ENCODE measurements at regions not wholly inside any gene's neighbourhood (a gene's known extent, or its start where the extent isn't known, plus 50 kb on each side); places are given as distances from the start of the nearest gene placed in this dataset.

DNA sequence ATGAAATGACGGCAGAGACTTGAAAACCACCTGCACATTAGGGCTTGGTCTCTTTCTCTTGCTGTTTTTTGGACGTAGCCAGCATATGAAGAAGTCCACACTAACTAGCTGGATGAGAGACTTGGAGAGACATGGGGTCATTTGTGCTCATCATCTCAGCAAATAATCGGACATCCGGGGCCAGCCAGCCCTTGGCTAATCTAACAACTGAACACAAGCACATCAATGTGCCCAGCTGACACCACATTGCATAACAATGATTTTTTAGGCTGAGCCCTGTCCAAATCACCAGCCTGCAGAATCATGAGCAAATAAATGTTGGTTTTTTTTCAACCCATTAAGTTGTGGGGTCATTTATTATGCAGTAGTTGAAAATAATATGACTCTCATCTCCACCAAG, 460.3 kb upstream of the LARGE1 start:
- no peaks in the 10 kb centered on the region for H4K20me1 ChIP-seq (ENCODE audit: control insufficient read depth, extremely low read depth, insufficient read depth, low read length)
- H3K4me3 ChIP-seq (ENCODE audit: control insufficient read depth in 2 of 3, extremely low read depth in 1 of 3, insufficient read depth in 2 of 3, low read depth in 1 of 3, low read length in 3 of 3) = no peak overlapping the region
- no peak overlapping the region for H3K9ac ChIP-seq (ENCODE audit: control insufficient read depth, extremely low read depth, insufficient read depth, low read length)
- H2AFZ ChIP-seq (ENCODE audit: control insufficient read depth, low read length) = no peak overlapping the region
- no peaks in the 10 kb centered on the region for H3K79me2 ChIP-seq (ENCODE audit: control insufficient read depth, insufficient read depth, low read length)
- H3K27me3 ChIP-seq (ENCODE audit: control insufficient read depth, extremely low read depth, insufficient read depth, low read length) = no peaks in the 10 kb centered on the region
- dilution Hi-C loops (cut with MboI; ENCODE audit: extremely low pct_ligation_motif_present, low sequenced_read_pairs) = no loop called here
- H3K36me3 ChIP-seq (ENCODE audit: control insufficient read depth in 2 of 2, extremely low read depth in 1 of 2, insufficient read depth in 2 of 2, low read length in 2 of 2) = no peaks in the 10 kb centered on the region
- TF ChIP-seq, protein P1, sequence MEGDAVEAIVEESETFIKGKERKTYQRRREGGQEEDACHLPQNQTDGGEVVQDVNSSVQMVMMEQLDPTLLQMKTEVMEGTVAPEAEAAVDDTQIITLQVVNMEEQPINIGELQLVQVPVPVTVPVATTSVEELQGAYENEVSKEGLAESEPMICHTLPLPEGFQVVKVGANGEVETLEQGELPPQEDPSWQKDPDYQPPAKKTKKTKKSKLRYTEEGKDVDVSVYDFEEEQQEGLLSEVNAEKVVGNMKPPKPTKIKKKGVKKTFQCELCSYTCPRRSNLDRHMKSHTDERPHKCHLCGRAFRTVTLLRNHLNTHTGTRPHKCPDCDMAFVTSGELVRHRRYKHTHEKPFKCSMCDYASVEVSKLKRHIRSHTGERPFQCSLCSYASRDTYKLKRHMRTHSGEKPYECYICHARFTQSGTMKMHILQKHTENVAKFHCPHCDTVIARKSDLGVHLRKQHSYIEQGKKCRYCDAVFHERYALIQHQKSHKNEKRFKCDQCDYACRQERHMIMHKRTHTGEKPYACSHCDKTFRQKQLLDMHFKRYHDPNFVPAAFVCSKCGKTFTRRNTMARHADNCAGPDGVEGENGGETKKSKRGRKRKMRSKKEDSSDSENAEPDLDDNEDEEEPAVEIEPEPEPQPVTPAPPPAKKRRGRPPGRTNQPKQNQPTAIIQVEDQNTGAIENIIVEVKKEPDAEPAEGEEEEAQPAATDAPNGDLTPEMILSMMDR (optimal IDR thresholded peaks at IDR 0.05 in 1 of 3, IDR thresholded peaks at IDR 0.05 in 1 of 3, conservative IDR thresholded peaks at IDR 0.05 in 1 of 3; ENCODE audit: extremely low read depth in 1 of 3, insufficient read depth in 2 of 3, low read length in 3 of 3) = no peak
- no peak for TF ChIP-seq EZH2 (IDR thresholded peaks at IDR 0.05; ENCODE audit: low read length)
- H3K9me3 ChIP-seq (ENCODE audit: control insufficient read depth, low read depth, low read length) = no peaks in the 10 kb centered on the region
- no peaks in the 10 kb centered on the region for H3K9me1 ChIP-seq (ENCODE audit: control insufficient read depth, extremely low read depth, insufficient read depth, low read length)
- DNase-seq (ENCODE audit: low read depth, low spot score) = no peak
- no peak overlapping the region for H3K4me2 ChIP-seq (ENCODE audit: control insufficient read depth, extremely low read depth, insufficient read depth, low read depth, low read length)
- no peak for FAIRE-seq
- no peaks in the 10 kb centered on the region for H3K4me1 ChIP-seq (ENCODE audit: control insufficient read depth, extremely low read depth, insufficient read depth, low read length)
- H3K27ac ChIP-seq (ENCODE audit: control insufficient read depth, insufficient read depth, low read length) = no peak overlapping the region

DNA sequence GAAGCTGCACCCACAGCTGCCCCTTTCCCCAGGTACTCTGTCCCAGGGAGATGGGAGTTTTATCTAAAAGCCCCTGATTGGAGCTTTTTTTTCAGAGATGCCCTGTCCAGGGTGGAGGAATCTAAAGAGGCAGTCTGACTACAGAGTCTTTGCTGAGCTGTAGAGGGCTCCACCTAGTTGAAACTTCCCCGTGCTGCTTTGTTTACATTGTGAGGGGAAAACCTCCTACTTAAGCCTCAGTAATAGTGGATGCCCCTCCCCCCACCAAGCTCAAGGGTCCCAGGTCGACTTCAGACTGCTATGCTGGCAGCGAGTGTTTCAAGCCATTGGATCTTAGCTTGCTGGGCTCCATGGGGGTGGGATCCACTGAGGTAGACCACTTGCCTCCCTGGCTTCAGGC, 470.1 kb upstream of the LARGE1 start:
- Histone ChIP-seq H2AFZ (ENCODE audit: control insufficient read depth, low read length) (no peak overlapping the region), H3K36me3 (ENCODE audit: control insufficient read depth in 2 of 2, extremely low read depth in 1 of 2, insufficient read depth in 2 of 2, low read length in 2 of 2) (no peaks in the 10 kb centered on the region), H4K20me1 (ENCODE audit: control insufficient read depth, extremely low read depth, insufficient read depth, low read length) (no peaks in the 10 kb centered on the region), H3K9ac (ENCODE audit: control insufficient read depth, extremely low read depth, insufficient read depth, low read length) (no peak overlapping the region), H3K9me3 (ENCODE audit: control insufficient read depth, low read depth, low read length) (no peaks in the 10 kb centered on the region), H3K27ac (ENCODE audit: control insufficient read depth, insufficient read depth, low read length) (no peak overlapping the region), H3K4me2 (ENCODE audit: control insufficient read depth, extremely low read depth, insufficient read depth, low read depth, low read length) (no peak overlapping the region), H3K4me1 (ENCODE audit: control insufficient read depth, extremely low read depth, insufficient read depth, low read length) (no peaks in the 10 kb centered on the region), H3K9me1 (ENCODE audit: control insufficient read depth, extremely low read depth, insufficient read depth, low read length) (no peaks in the 10 kb centered on the region), H3K4me3 (ENCODE audit: control insufficient read depth in 2 of 3, extremely low read depth in 1 of 3, insufficient read depth in 2 of 3, low read depth in 1 of 3, low read length in 3 of 3) (no peak overlapping the region), H3K27me3 (ENCODE audit: control insufficient read depth, extremely low read depth, insufficient read depth, low read length) (no peaks in the 10 kb centered on the region), H3K79me2 (ENCODE audit: control insufficient read depth, insufficient read depth, low read length) (no peaks in the 10 kb centered on the region)
- no peak for FAIRE-seq
- DNase-seq (ENCODE audit: low read depth, low spot score) = no peak
- TF ChIP-seq, protein P1 (optimal IDR thresholded peaks at IDR 0.05 in 1 of 3, IDR thresholded peaks at IDR 0.05 in 1 of 3, conservative IDR thresholded peaks at IDR 0.05 in 1 of 3; ENCODE audit: extremely low read depth in 1 of 3, insufficient read depth in 2 of 3, low read length in 3 of 3) = no peak
- no peak for TF ChIP-seq EZH2 (IDR thresholded peaks at IDR 0.05; ENCODE audit: low read length)
- dilution Hi-C loops (cut with MboI; ENCODE audit: extremely low pct_ligation_motif_present, low sequenced_read_pairs) = no loop called here

All from keratinocyte (primary cell).